Esophagus (tissue), 2 donors: ENCODE measurements at regions not wholly inside any gene's neighbourhood (a gene's known extent, or its start where the extent isn't known, plus 50 kb on each side); places are given as distances from the start of the nearest gene placed in this dataset.

Experiments
- H3K27ac ChIP-seq, 2 donors: one replicate each; pipeline ENCODE4 v1.5.1; 2013; ENCODE audit warnings: low read depth in 2 of 2, mild to moderate bottlenecking in 2 of 2, inconsistent platforms in 1 of 2, low read length in 1 of 2, moderate library complexity in 1 of 2
- H3K27me3 ChIP-seq, 2 donors: one replicate each; pipeline ENCODE4 v1.6.1; 2013; ENCODE audit warnings: low read length in 2 of 2, control low read depth in 1 of 2, mild to moderate bottlenecking in 1 of 2; ENCODE audit not compliant: insufficient read depth in 2 of 2, control insufficient read depth in 1 of 2
- H3K36me3 ChIP-seq, 2 donors: one replicate each; pipeline ENCODE4 v1.6.1; 2013; ENCODE audit warnings: low read length in 1 of 2; ENCODE audit not compliant: control insufficient read depth in 2 of 2, insufficient read depth in 2 of 2
- H3K4me1 ChIP-seq, 2 donors: one replicate each; pipeline ENCODE4 v1.6.1; 2013; ENCODE audit warnings: low read length in 1 of 2; ENCODE audit not compliant: control insufficient read depth in 2 of 2, insufficient read depth in 2 of 2
- H3K4me3 ChIP-seq, 2 donors: one replicate each; pipeline ENCODE4 v1.5.1; 2013; ENCODE audit warnings: low read length in 2 of 2, mild to moderate bottlenecking in 2 of 2, low read depth in 1 of 2, moderate library complexity in 1 of 2
- H3K9me3 ChIP-seq, 2 donors: one replicate each; pipeline ENCODE4 v1.6.1; 2013; ENCODE audit warnings: mild to moderate bottlenecking in 2 of 2, low read depth in 1 of 2, low read length in 1 of 2, moderate library complexity in 1 of 2; ENCODE audit not compliant: control insufficient read depth in 2 of 2, insufficient read depth in 1 of 2
- WGBS, 2 donors: extraction: QIAGEN DNeasy Blood & Tissue Kit; methylation state at CpG; one replicate each; pipeline ENCODE4 v1.1.7; 2013; 5-methylcytosine and 5-hydroxymethylcytosine counted together
- donor health status: healthy with polysubstance abuse.
- donor health status: Bipolar disorder and iron deficiency.

GRCh38 chr17:52740006-52740405 is 581.5 kb upstream of the CA10 start:
- Histone ChIP-seq H3K27me3 (no peaks in the 10 kb centered on the region), H3K36me3 (no peaks in the 10 kb centered on the region), H3K4me3 (no peak overlapping the region), H3K9me3 (no peaks in the 10 kb centered on the region), H3K27ac (no peak overlapping the region), H3K4me1 (no peaks in the 10 kb centered on the region)
- WGBS, 2 donors: 76 to 80% methylated on average over 2 of the region's 2 CpGs

GRCh38 chr17:52738791-52739190 is 580.3 kb upstream of the CA10 start:
- no peak overlapping the region for H3K4me3 ChIP-seq
- no peak overlapping the region for H3K27ac ChIP-seq
- H3K9me3 ChIP-seq: no peaks in the 10 kb centered on the region
- no peaks in the 10 kb centered on the region for H3K4me1 ChIP-seq
- no peaks in the 10 kb centered on the region for H3K27me3 ChIP-seq
- WGBS, 2 donors: 43 to 46% methylated on average over 1 of the region's 1 CpG
- no peaks in the 10 kb centered on the region for H3K36me3 ChIP-seq

- no peak overlapping the region for H3K4me3 ChIP-seq
- 71 to 74% methylated on average over 3 of the region's 3 CpGs for WGBS, 2 donors
- no peaks in the 10 kb centered on the region for H3K4me1 ChIP-seq
- H3K27me3 ChIP-seq: no peaks in the 10 kb centered on the region
- H3K9me3 ChIP-seq: no peaks in the 10 kb centered on the region
- H3K36me3 ChIP-seq: no peaks in the 10 kb centered on the region
- H3K27ac ChIP-seq: no peak overlapping the region
Measured at GRCh38 chr17:52737071-52737470, 578.6 kb upstream of the CA10 start.

GRCh38 chr17:52732841-52733240 is 574.3 kb upstream of the CA10 start:
- H3K36me3 ChIP-seq: no peaks in the 10 kb centered on the region
- 52 to 55% methylated on average over 1 of the region's 1 CpG for WGBS, 2 donors
- H3K4me3 ChIP-seq: no peak overlapping the region
- no peaks in the 10 kb centered on the region for H3K27me3 ChIP-seq
- no peak overlapping the region for H3K27ac ChIP-seq
- no peaks in the 10 kb centered on the region for H3K4me1 ChIP-seq
- H3K9me3 ChIP-seq: no peaks in the 10 kb centered on the region

- Histone ChIP-seq H3K27ac (no peak overlapping the region), H3K4me1 (no peaks in the 10 kb centered on the region), H3K4me3 (no peak overlapping the region), H3K36me3 (no peaks in the 10 kb centered on the region), H3K27me3 (no peaks in the 10 kb centered on the region), H3K9me3 (no peaks in the 10 kb centered on the region)
- WGBS, 2 donors: 59 to 62% methylated on average over 3 of the region's 3 CpGs
Measured at GRCh38 chr17:52724578-52724977, 566.1 kb upstream of the CA10 start.

- 63 to 67% methylated on average over 1 of the region's 1 CpG for WGBS, 2 donors
- no peaks in the 10 kb centered on the region for H3K36me3 ChIP-seq
- no peak overlapping the region for H3K27ac ChIP-seq
- no peaks in the 10 kb centered on the region for H3K9me3 ChIP-seq
- no peaks in the 10 kb centered on the region for H3K4me1 ChIP-seq
- no peak overlapping the region for H3K4me3 ChIP-seq
- no peaks in the 10 kb centered on the region for H3K27me3 ChIP-seq
Measured at GRCh38 chr17:52721910-52722309, 563.4 kb upstream of the CA10 start.

GRCh38 chr17:52710363-52710901 is 551.9 kb upstream of the CA10 start:
- Histone ChIP-seq H3K9me3 (no peaks in the 10 kb centered on the region), H3K27ac (no peak overlapping the region), H3K36me3 (no peaks in the 10 kb centered on the region), H3K27me3 (no peaks in the 10 kb centered on the region), H3K4me1 (no peaks in the 10 kb centered on the region), H3K4me3 (no peak overlapping the region)
- 24 to 31% methylated on average over 1 of the region's 1 CpG for WGBS, 2 donors

GRCh38 chr17:52709724-52710123 is 551.2 kb upstream of the CA10 start:
- whole genome bisulfite sequencing, 2 donors: 81 to 83% methylated on average over 3 of the region's 3 CpGs

GRCh38 chr17:52696362-52696761 is 537.8 kb upstream of the CA10 start:
- Histone ChIP-seq H3K4me1 (no peaks in the 10 kb centered on the region), H3K9me3 (no peaks in the 10 kb centered on the region), H3K4me3 (no peak overlapping the region), H3K27ac (no peak overlapping the region), H3K36me3 (no peaks in the 10 kb centered on the region), H3K27me3 (no peaks in the 10 kb centered on the region)
- WGBS, 2 donors: 68 to 71% methylated on average over 3 of the region's 3 CpGs

More at GRCh38 chr17:52709724-52710123, 551.2 kb upstream of the CA10 start:
- H3K9me3 ChIP-seq: no peaks in the 10 kb centered on the region
- no peaks in the 10 kb centered on the region for H3K4me1 ChIP-seq
- no peaks in the 10 kb centered on the region for H3K27me3 ChIP-seq
- H3K36me3 ChIP-seq: no peaks in the 10 kb centered on the region
- H3K27ac ChIP-seq: no peak overlapping the region
- H3K4me3 ChIP-seq: no peak overlapping the region

- H3K4me1 ChIP-seq: no peaks in the 10 kb centered on the region
- no peak overlapping the region for H3K4me3 ChIP-seq
- H3K27ac ChIP-seq: no peak overlapping the region
- H3K9me3 ChIP-seq: no peaks in the 10 kb centered on the region
- no peaks in the 10 kb centered on the region for H3K27me3 ChIP-seq
- no peaks in the 10 kb centered on the region for H3K36me3 ChIP-seq
Measured at GRCh38 chr17:52686140-52686539, 527.6 kb upstream of the CA10 start.
